ENCODE measurements at regions not wholly inside any gene's neighbourhood (a gene's known extent, or its start where the extent isn't known, plus 50 kb on each side); places are given as distances from the start of the nearest gene placed in this dataset.
"Not testable (repeated sequence)": the region's sequence is repeated elsewhere in the genome, so short reads cannot be mapped to it uniquely, and the experiment has no call there.

DNA sequence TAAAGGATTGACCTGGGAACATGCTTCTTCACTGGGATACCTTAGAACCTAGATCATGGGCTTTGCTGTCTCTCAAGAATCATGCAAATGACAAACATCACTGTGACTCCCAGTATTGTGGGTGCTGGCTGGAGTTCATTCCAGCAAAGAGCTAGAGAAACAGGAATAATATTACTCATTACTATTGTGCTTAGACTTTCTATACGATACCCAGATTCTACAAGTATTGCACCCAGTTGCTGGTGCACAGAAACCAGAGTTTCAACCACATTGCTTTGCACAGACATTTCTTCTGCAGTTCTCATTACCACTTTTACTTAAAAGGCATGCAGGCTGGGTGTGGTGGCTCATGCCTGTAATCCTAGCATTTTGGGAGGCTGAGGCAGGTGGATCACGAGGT is 220.4 kb upstream of the ZNF217 start:
- DNase-seq = no peak

DNA sequence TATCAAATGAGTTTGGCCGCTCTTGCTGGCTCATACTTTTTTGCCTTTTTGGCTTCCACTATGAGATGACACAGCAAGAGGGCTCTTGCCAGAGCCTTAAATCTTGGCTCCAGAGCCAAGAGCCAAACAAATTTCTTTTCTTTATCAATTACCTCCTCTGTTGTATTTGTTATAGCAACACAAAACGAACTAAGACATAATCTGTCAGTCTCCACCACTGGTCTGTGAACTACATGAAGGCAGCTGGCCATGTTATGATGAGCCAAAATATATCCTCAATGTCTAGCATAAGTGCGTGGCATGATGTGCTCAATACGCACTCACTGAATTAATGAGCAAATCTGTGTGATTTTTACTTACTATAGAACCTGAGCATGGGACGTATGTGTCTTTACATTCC is 220.0 kb upstream of the ZNF217 start:
- DNase-seq = no peak

DNA sequence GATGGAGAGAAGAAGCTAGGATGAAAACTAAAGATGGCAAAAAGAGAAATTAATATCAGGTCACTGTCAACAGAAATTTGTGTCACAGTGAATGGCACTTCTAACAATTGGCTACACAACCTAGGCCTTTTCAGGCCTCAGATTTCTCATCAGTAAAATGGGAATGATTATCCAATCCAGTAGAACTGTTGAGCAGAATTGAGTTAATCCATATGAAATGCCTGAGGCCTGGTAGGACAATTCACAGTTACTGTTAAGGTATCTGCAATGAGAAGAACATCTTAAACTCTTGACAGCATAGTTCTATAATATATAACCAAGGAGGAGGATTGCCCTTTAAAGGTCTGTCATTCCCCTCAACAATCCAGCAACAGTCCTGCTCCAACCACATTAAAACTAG is 217.9 kb upstream of the ZNF217 start:
- no peak for DNase-seq

DNA sequence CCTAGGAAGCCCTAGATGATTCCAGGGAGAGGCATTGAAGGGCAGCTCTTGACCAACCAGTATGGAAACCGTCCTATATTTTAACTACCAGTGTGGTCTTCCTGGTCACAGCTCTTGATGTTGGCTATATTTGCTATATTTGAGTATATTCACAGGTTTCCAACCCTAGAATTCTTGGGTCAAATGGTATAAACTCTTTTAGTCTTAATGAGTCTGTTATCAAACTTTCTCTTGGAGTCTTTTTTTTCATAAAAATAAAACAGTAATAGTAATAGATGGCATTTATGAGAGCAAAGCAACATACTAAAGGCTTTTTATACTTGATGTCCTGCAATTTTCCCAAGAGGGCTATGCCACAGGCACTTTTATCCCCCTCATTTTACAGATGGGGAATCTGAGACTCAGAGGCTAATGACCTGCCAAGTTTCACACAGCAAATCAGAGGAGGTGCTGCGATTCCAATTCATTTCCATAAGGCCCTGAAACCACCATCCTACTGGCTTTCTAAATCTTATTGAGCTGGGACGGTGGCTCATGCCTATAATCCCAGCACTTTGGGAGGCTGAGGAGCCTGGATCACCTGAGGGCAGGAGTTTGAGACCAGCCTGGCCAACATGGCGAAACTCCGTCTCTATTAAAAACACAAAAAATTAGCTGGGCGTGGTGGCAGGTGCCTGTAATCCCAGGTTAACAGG is 217.2 kb upstream of the ZNF217 start:
- no peak for DNase-seq

DNA sequence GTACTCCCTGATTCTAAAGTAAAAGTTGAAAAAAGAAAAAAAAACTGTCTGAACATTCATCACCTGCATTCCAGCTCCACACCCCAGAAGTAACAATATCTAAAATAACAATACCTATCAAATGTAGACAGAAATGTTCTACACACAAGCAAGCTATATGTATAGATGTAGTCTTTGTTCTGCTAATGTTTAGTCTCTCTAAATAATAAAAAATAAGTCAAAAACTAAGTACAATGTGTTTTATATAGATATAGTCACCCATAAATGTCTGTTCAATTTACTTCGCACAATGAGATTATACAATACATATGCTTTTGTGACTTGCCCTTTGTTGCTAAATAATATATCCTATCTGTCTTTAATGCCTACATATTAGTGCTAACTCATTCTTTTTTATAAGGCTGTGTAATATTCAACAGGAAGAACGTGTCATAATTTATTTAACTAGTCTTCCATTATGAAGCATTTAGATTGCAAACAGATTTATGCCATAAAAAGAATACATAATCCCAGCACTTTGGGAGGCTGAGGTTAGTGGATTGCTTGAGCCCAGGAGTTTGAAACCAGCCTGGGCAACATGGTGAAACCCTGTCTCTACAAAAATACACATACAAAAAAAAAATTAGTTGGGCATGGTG is 216.2 kb upstream of the ZNF217 start:
- no peak for DNase-seq

DNA sequence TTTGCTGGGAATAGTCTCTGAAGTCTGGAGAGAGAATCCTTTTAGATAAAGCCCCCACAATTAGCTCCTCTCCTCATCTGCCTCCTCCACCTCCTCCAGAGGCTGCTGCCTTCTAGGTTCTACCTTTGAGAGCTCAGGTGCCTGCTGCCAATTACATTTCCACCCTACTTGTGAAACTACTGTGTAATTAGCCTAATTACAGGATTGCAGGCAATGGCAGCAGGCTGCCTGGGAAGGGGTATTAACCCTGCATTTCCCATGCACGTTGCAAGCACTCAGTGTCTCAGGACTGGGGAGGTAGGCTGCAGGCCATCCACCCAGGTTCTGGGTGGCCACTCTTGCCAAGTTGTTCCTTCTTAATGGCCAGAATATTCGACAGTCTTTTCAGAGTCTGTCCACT is 215.6 kb upstream of the ZNF217 start:
- DNase-seq = peak; percentile 87

DNA sequence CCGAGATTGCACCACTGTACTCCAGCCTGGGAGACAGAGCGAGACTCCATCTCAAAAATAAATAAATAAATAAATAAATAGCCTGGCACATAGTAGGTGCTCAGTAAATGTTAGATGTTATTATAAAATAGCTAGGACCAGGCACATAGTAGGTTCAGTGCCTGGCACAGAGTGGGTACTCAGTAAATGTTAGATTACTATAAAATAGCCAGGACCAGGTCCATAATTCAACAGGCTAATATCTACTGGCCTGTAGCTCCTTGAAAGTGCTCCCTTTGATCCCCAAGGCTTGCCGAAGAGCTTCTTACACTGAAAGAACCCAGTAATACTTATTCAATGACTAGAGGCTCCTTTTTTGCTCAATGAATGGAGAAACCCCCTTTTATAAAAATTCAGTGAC is 215.1 kb upstream of the ZNF217 start:
- DNase-seq = no peak

DNA sequence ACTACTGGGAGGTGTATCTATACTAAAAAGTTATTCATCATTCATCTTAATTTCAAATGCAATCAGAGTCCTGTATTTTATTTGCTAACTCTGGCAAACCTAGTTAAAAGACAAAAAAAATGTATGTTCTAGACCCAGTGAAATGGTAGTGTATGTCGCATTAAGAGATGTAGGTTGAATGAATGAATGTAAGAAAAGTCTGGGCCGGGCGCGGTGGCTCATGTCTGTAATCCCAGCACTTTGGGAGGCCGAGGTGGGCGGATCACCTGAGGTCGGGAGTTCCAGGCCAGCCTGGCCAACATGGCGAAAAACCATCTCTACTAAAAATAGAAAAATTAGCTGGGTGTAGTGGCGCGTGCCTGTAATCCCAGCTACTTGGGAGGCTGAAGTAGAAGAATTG is 214.7 kb upstream of the ZNF217 start:
- not testable (repeated sequence) for DNase-seq

DNA sequence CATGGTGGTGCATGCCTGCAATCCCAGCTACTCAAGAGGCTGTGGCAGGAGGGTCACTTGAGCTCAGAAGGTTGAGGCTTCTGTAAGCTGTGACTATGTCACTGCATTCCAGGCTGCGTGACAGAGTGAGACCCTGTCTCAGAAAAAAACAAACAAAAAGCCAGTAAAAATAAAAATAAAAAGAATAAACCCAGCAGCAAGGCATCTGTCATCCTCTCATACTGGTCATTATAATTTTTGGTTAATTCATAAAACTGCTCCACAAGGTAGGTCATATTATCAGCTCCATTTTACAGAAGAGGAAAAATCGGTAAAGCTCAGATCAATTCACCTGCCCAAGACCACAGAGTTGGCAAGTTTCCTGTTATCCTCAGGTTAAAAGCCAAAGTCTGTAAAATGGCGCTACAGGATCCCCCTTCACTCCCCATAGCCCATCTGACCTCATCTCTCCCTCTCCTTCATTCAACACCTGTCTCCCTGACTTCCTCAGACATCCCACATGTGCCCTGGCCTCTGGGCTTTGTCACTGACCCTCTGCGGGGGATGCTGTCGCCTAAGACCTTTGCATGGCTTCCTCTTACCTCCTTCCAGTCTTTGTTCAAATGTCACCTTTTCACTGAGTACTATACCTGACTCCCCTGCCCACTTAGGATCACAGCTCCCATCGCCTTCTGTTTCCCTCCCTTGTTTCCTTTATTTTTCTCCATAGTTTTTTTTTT is 213.2 kb upstream of the ZNF217 start:
- no peak for DNase-seq

DNA sequence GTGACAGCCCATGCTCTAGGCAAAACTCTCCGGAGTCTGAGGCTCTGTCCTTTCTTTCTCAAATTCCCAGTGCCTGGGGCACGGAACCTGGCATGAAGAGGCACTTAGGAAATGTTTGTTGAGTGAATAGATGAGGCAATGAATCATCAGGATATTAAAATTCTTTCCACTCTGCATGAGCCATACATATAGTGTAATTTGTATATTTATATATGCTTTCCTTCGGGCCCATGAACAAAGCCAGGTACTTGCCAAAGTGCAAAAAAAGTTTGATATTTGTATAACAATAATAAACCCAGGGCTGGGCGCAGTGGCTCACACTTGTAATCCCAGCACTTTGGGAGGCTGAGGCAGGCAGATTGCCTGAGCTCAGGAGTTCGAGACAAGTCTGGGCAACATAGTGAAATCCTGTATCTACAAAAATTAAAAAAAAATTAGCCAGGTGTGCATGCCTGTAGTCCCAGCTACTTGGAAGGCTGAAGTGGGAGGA is 212.3 kb upstream of the ZNF217 start:
- DNase-seq = no peak

DNA sequence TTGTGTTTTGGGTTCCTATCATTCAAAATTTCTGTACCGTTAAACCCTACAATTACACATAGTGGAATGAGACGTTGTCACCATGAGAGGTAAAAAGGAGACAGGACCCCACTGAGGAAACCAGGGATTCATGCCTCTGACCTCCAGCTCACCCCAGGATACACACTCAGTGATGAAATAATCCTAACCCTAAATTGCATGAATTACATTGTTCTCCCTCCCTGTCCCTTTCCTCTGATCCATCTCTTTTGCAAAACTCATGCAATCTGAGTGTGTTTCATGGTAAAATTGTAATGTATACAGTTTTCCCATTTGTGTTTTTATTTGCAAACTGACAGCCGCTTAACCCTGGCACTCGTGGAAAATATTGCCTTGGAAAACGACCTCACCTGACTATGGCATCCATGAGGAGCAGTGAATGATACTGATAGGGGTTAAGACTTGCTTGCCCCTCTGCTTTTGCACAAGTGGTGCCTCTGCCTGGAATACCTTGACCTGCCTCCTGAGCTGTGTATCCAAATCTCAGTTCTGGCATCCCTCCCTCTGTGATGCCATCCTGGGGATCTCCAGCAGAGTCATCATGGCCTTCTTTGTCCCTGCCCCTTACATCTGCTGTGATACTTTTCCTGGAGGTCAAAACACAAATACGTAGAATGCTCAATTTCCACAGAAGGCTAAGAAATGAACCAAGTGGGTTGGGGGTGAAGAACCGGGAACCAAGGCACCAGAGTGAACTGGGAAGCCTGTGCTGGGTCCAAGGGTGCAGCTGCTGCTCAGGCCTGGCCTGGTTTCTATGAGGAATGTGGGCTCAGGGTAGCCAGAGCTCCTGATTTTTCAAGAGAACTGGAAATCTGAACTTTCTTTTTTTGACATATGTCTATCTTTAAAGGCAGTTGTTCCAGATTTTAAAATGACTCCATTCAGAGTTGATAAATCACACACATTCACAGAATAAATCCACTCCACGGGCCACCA is 211.6 kb upstream of the ZNF217 start:
- DNase-seq = no peak

DNA sequence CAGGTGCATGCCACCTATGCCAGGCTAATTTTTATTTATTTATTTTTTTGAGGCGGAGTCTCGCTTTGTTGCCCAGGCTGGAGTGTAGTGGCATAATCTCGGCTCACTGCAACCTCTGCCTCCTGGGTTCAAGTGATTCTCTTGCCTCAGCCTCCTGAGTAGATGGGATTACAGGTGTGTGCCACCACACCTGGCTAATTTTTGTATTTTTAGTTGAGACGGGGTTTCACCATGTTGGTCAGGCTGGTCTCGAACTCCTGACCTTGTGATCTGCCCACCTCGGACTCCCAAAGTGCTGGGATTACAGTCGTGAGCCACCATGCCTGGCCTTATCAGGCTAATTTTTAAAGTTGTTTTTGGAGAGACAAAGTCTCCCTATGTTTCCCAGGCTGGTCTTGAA is 210.7 kb upstream of the ZNF217 start:
- not testable (repeated sequence) for DNase-seq

DNA sequence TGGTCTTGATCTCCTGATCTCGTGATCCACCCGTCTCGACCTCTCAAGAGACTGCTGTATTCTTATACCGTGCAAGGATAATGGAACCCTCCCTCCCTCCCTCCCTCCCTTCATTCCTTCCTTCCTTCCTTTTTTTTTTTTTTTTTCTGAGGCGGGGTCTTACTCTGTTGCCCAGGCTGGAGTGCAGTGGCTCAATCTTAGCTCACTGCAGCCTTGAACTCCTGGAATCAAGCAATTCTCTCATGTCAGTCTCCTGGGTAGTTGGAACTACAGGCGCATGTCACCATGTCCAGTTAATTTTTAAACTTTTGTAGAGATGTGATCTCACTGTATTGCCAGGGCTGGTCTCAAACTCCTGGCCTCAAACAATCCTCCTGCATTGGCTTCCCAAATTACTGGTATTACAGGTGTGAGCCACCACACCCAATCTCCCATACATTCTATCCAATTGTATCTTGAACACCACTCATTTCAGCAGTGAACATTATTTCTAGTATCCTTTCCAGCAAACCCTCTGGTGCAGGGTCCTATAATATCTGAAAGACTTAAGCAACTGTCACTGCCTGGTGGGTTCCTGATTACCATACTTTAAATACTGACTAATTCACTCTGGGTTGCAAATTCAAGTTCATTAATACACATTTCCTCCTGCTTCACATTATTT is 210.0 kb upstream of the ZNF217 start:
- no peak for DNase-seq

DNA sequence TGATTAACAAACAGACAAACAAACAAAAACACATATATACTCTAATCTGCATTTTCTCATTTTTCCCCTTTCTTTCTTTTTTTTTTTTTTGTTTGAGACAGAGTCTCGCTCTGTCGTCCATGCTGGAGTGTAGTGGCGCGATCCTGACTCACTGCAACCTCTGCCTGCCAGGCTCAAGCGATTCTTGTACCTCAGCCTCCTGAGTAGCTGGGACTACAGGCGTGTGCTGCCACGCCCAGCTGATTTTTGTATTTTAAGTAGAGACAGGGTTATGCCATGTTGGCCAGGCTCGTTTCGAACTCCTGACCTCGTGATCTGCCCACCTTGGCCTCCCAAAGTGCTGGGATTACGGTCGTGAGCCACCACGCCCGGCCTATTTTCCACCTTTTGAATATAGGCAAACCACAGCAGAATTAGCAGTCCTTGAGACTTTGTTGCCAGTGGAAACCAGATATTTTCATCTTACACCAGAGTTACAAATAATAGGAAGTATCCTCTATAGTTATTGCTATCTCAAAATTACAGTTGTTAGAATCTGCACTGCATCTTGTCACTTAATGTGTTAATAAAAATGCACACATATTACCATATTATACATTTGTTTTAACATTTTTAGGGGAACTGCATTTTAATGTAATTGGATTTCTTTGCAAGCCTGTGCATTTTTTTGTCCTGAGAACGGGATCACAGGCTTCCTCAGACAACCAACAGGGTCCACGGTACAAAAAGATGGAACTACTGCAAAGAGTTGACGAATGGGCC is 208.2 kb upstream of the ZNF217 start:
- DNase-seq = no peak

DNA sequence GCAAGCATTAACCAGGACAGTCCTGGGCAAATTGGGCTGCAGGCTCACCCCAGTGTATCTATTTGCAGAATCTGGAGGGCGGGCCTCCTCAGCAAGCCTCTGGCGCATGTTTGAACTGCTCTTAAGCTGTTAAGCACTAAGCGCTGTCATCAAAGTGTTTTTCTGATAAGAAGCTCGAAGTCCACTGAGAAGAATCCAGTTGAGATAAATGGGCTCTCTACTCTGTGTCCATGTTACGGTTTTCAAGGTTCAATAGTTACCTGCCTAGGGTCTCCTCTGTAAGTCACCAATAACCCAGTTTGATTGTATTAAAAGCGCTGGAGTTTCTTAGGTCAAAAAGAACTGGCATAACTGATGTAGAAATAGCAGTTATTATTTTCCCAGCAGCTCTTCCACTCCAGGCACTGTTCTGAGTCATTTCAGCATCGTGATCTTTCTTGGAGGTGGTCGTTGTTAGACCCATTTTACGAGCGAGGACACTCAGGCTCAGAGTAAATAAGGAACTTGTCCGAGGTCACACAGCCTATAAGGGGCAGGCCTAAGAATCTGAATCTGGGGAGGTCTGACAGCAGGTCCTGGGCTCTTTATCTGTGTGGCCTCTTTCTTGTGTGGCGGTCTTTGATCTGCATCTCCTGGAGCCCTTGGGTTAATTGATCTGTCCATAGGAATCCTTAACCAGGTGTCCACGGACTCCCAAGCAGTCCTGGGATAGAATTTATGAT is 207.4 kb upstream of the ZNF217 start:
- no peak for DNase-seq

DNA sequence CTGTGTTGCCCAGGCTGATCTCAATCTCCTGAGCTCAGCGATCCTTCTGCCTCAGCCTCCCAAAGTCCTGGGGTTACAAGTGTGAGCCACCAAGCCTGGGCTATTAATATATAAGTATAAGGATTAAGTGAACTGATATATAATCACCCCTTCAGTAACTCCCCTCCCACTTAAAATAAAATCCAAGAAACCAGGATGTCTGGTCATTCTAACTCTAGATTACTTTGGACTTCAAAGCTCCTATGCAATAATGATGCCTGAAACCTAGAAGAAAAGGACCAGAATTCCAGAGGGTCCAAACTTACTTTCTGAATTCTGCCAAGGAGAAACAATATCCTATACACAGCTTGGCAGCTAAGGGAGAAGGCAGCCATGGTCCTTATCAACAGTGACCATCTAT is 206.8 kb upstream of the ZNF217 start:
- DNase-seq = no peak

DNA sequence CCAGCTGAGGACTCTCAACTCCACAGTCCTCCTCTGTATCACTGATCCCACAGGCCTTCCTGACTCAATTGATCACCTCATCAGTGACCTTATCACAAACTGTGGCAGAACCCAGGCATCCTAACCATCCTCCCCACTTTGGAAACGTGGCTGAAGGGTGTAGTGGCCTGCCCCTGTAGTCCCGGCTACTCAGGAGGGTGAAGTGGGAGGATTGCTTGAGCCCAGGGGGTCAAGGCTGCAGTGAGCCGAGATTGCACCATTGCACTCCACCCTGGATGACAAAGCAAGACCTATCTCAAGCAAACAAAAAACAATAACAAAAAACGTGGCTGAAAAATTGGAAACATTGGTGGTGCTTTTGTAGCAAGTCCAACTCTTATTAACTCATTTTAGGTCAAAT is 203.4 kb upstream of the ZNF217 start:
- DNase-seq = no peak

DNA sequence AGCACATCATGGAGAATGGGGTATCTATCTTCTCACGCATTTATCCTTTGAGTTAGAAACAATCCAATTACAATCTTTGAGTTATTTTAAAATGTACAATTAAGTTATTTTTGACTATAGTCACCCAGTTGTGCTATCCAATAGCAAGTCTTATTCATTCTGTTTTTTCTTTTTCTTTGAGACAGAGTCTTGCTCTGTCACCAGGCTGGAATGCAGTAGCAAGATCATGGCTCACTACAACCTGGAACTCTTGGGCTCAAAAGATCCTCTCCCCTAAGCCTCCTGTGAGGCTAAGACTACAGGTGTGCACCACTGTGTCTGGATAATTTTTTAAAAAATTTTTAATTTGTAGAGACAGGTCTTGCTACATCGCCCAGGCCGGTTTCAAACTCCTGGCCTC is 201.5 kb upstream of the ZNF217 start:
- DNase-seq = no peak

DNA sequence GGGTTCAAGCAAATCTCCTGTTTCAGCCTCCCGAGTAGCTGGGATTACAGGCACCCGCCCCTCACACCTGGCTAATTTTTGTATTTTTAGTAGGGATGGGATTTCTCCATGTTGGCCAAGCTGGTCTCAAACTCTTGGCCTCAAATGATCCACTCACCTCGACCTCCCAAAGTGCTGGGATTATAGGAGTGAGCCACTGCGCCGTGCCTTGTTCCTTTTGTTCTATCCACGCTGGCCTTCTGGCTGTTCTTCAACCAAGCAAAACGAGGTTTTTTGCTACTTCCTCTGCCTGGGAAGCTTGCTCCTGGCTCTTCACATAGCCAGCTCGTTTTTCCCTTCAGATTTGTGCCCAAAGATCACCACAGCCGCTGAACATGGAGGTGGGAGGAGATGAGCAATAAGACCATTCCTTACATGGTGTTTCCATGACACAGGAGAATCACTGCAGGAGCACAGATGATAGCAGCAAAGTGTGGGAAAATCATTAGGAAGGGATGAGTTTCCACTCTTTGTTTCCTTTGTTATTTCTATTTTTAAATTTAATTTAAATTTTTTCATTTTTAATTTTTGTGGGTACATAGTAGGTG is 201.0 kb upstream of the ZNF217 start:
- DNase-seq = no peak

DNA sequence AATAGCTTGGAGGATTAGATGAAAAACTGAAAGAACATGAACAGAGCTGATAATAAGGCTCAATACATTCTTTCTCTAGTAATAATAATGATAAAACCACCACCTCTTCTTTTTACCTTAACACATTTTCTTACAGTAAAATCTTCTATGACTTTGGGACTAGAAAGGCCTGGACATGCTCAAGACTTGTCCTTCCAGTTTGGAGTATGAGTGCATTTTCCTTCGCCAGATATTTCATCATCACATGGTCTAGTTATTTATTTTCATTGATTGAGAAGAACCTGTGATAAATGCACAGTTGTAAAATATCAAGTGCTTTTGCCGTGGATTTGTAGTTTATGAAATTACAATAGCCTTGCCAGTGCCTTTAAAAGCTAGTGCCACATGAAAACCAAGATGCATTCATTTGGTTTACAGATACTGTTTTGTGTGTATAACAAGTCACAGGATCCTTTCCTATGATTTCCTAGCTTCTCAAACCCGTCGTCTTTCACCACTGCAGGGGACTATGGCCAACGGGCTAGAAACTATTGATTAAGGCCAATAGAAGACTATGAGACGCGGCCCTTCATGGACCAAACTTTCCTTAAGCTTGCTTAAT is 200.2 kb upstream of the ZNF217 start:
- no peak for DNase-seq
